ENCODE measurements at regions not wholly inside any gene's neighbourhood (a gene's known extent, or its start where the extent isn't known, plus 50 kb on each side); places are given as distances from the start of the nearest gene placed in this dataset.
"Not testable (repeated sequence)": the region's sequence is repeated elsewhere in the genome, so short reads cannot be mapped to it uniquely, and the experiment has no call there.

- H4K8ac ChIP-seq (ENCODE audit: low read depth, low read length), result no peak overlapping the region
- no peaks in the 10 kb centered on the region for H3K79me1 ChIP-seq (ENCODE audit: low read length)
- no peak overlapping the region for H2AK5ac ChIP-seq (ENCODE audit: low read length)
- 100% methylated on average over 1 of the region's 2 CpGs for WGBS (ENCODE audit: extremely low coverage, insufficient coverage, low lambda C conversion rate)
- no peaks in the 10 kb centered on the region for H3K36me3 ChIP-seq (ENCODE audit: control insufficient read depth, insufficient read depth, low read length)
- H3K4me2 ChIP-seq (ENCODE audit: low read length), result no peak overlapping the region
- H2BK5ac ChIP-seq (ENCODE audit: low read length), result no peak overlapping the region
- no peaks in the 10 kb centered on the region for H3K27me3 ChIP-seq (ENCODE audit: insufficient read depth, low read length, poor library complexity)
- H3K4me3 ChIP-seq (ENCODE audit: low read length), result no peak overlapping the region
- H4K5ac ChIP-seq (ENCODE audit: low read length), result no peak overlapping the region
- H3K4ac ChIP-seq (ENCODE audit: low read depth, low read length), result no peak overlapping the region
- H3K9ac ChIP-seq (ENCODE audit: low read length), result no peak overlapping the region
- H3K23ac ChIP-seq (ENCODE audit: low read length), result no peak overlapping the region
- H3K79me2 ChIP-seq (ENCODE audit: control insufficient read depth, insufficient read depth, low read length), result no peaks in the 10 kb centered on the region
- H3K18ac ChIP-seq (ENCODE audit: low read length), result no peak overlapping the region
- no peaks in the 10 kb centered on the region for H3K4me1 ChIP-seq (ENCODE audit: control insufficient read depth, low read depth, low read length)
- no peak overlapping the region for H2BK120ac ChIP-seq (ENCODE audit: low read depth, low read length)
- DNase-seq, result no peak
- H3K56ac ChIP-seq (ENCODE audit: low read length), result no peak overlapping the region
- H3K27ac ChIP-seq (ENCODE audit: low read depth, low read length), result no peak overlapping the region
- H2BK15ac ChIP-seq (replicated peaks; ENCODE audit: low read depth), result no peak overlapping the region
Measured at GRCh38 chr5:105632043-105632442, 2038.7 kb downstream of the EFNA5 start.

- Histone ChIP-seq H2AK5ac (ENCODE audit: low read length) (no peak overlapping the region), H2BK5ac (ENCODE audit: low read length) (no peak overlapping the region), H4K8ac (ENCODE audit: low read depth, low read length) (no peak overlapping the region), H3K36me3 (ENCODE audit: control insufficient read depth, insufficient read depth, low read length) (no peaks in the 10 kb centered on the region), H3K4me2 (ENCODE audit: low read length) (no peak overlapping the region), H3K27ac (ENCODE audit: low read depth, low read length) (no peak overlapping the region), H4K5ac (ENCODE audit: low read length) (no peak overlapping the region), H3K23ac (ENCODE audit: low read length) (no peak overlapping the region), H3K79me2 (ENCODE audit: control insufficient read depth, insufficient read depth, low read length) (no peaks in the 10 kb centered on the region), H3K4me3 (ENCODE audit: low read length) (no peak overlapping the region), H3K56ac (ENCODE audit: low read length) (no peak overlapping the region), H2BK15ac (replicated peaks; ENCODE audit: low read depth) (no peak overlapping the region), H3K4ac (ENCODE audit: low read depth, low read length) (no peak overlapping the region), H2BK120ac (ENCODE audit: low read depth, low read length) (no peak overlapping the region), H3K18ac (ENCODE audit: low read length) (no peak overlapping the region), H3K27me3 (ENCODE audit: insufficient read depth, low read length, poor library complexity) (no peaks in the 10 kb centered on the region), H3K9ac (ENCODE audit: low read length) (no peak overlapping the region), H3K4me1 (ENCODE audit: control insufficient read depth, low read depth, low read length) (no peaks in the 10 kb centered on the region), H3K79me1 (ENCODE audit: low read length) (no peaks in the 10 kb centered on the region)
- DNase-seq, result peak; percentile 18
- no CpG with 5 or more reads among the region's 3 CpGs for WGBS (ENCODE audit: extremely low coverage, insufficient coverage, low lambda C conversion rate)
Measured at GRCh38 chr5:105630803-105631202, 2039.9 kb downstream of the EFNA5 start.

GRCh38 chr5:105619725-105620124 is 2051.0 kb downstream of the EFNA5 start:
- Histone ChIP-seq H4K8ac (ENCODE audit: low read depth, low read length) (no peak overlapping the region), H3K79me2 (ENCODE audit: control insufficient read depth, insufficient read depth, low read length) (no peaks in the 10 kb centered on the region), H3K56ac (ENCODE audit: low read length) (no peak overlapping the region), H3K79me1 (ENCODE audit: low read length) (no peaks in the 10 kb centered on the region), H3K23ac (ENCODE audit: low read length) (no peak overlapping the region), H3K4me2 (ENCODE audit: low read length) (no peak overlapping the region), H3K4me3 (ENCODE audit: low read length) (no peak overlapping the region), H2BK5ac (ENCODE audit: low read length) (no peak overlapping the region), H3K4me1 (ENCODE audit: control insufficient read depth, low read depth, low read length) (no peaks in the 10 kb centered on the region), H2BK15ac (replicated peaks; ENCODE audit: low read depth) (no peak overlapping the region), H3K9ac (ENCODE audit: low read length) (no peak overlapping the region), H3K4ac (ENCODE audit: low read depth, low read length) (no peak overlapping the region), H3K18ac (ENCODE audit: low read length) (no peak overlapping the region), H2BK120ac (ENCODE audit: low read depth, low read length) (no peak overlapping the region), H4K5ac (ENCODE audit: low read length) (no peak overlapping the region), H2AK5ac (ENCODE audit: low read length) (no peak overlapping the region), H3K27ac (ENCODE audit: low read depth, low read length) (no peak overlapping the region), H3K36me3 (ENCODE audit: control insufficient read depth, insufficient read depth, low read length) (no peaks in the 10 kb centered on the region), H3K27me3 (ENCODE audit: insufficient read depth, low read length, poor library complexity) (no peaks in the 10 kb centered on the region)
- DNase-seq, result no peak
- WGBS (ENCODE audit: extremely low coverage, insufficient coverage, low lambda C conversion rate), result no CpG with 5 or more reads among the region's 3 CpGs

- Histone ChIP-seq H3K18ac (ENCODE audit: low read length) (no peak overlapping the region), H3K56ac (ENCODE audit: low read length) (no peak overlapping the region), H3K79me1 (ENCODE audit: low read length) (no peaks in the 10 kb centered on the region), H3K4me1 (ENCODE audit: control insufficient read depth, low read depth, low read length) (no peaks in the 10 kb centered on the region), H2BK120ac (ENCODE audit: low read depth, low read length) (no peak overlapping the region), H4K8ac (ENCODE audit: low read depth, low read length) (no peak overlapping the region), H3K79me2 (ENCODE audit: control insufficient read depth, insufficient read depth, low read length) (no peaks in the 10 kb centered on the region), H3K9ac (ENCODE audit: low read length) (no peak overlapping the region), H3K4ac (ENCODE audit: low read depth, low read length) (no peak overlapping the region), H3K4me2 (ENCODE audit: low read length) (no peak overlapping the region), H3K27ac (ENCODE audit: low read depth, low read length) (no peak overlapping the region), H3K27me3 (ENCODE audit: insufficient read depth, low read length, poor library complexity) (no peaks in the 10 kb centered on the region), H3K4me3 (ENCODE audit: low read length) (no peak overlapping the region), H4K5ac (ENCODE audit: low read length) (no peak overlapping the region), H2BK5ac (ENCODE audit: low read length) (no peak overlapping the region), H2AK5ac (ENCODE audit: low read length) (no peak overlapping the region), H3K36me3 (ENCODE audit: control insufficient read depth, insufficient read depth, low read length) (no peaks in the 10 kb centered on the region), H2BK15ac (replicated peaks; ENCODE audit: low read depth) (no peak overlapping the region), H3K23ac (ENCODE audit: low read length) (no peak overlapping the region)
- WGBS (ENCODE audit: extremely low coverage, insufficient coverage, low lambda C conversion rate), result no CpG with 5 or more reads among the region's 2 CpGs
- DNase-seq, result no peak
Measured at GRCh38 chr5:105617436-105618215, 2053.1 kb downstream of the EFNA5 start.

- Histone ChIP-seq H3K4me2 (ENCODE audit: low read length) (no peak overlapping the region), H3K56ac (ENCODE audit: low read length) (no peak overlapping the region), H2AK5ac (ENCODE audit: low read length) (no peak overlapping the region), H3K9ac (ENCODE audit: low read length) (no peak overlapping the region), H3K4me1 (ENCODE audit: control insufficient read depth, low read depth, low read length) (no peaks in the 10 kb centered on the region), H3K4me3 (ENCODE audit: low read length) (no peak overlapping the region), H2BK5ac (ENCODE audit: low read length) (no peak overlapping the region), H3K79me1 (ENCODE audit: low read length) (no peaks in the 10 kb centered on the region), H3K36me3 (ENCODE audit: control insufficient read depth, insufficient read depth, low read length) (no peaks in the 10 kb centered on the region), H2BK15ac (replicated peaks; ENCODE audit: low read depth) (no peak overlapping the region), H3K18ac (ENCODE audit: low read length) (no peak overlapping the region), H3K79me2 (ENCODE audit: control insufficient read depth, insufficient read depth, low read length) (no peaks in the 10 kb centered on the region), H2BK120ac (ENCODE audit: low read depth, low read length) (no peak overlapping the region), H3K27me3 (ENCODE audit: insufficient read depth, low read length, poor library complexity) (no peaks in the 10 kb centered on the region), H4K8ac (ENCODE audit: low read depth, low read length) (no peak overlapping the region), H3K27ac (ENCODE audit: low read depth, low read length) (no peak overlapping the region), H3K4ac (ENCODE audit: low read depth, low read length) (no peak overlapping the region), H4K5ac (ENCODE audit: low read length) (no peak overlapping the region), H3K23ac (ENCODE audit: low read length) (no peak overlapping the region)
- no CpG with 5 or more reads among the region's 2 CpGs for WGBS (ENCODE audit: extremely low coverage, insufficient coverage, low lambda C conversion rate)
- DNase-seq, result no peak
Measured at GRCh38 chr5:105616599-105616998, 2054.0 kb upstream of the NUDT12 start.

GRCh38 chr5:105602406-105602805 is 2039.8 kb upstream of the NUDT12 start:
- not testable (repeated sequence) for H3K79me2 ChIP-seq (ENCODE audit: control insufficient read depth, insufficient read depth, low read length); H3K56ac ChIP-seq (ENCODE audit: low read length); H3K4ac ChIP-seq (ENCODE audit: low read depth, low read length); H4K5ac ChIP-seq (ENCODE audit: low read length); H3K79me1 ChIP-seq (ENCODE audit: low read length); H3K27me3 ChIP-seq (ENCODE audit: insufficient read depth, low read length, poor library complexity); H3K27ac ChIP-seq (ENCODE audit: low read depth, low read length); H2AK5ac ChIP-seq (ENCODE audit: low read length); H3K4me2 ChIP-seq (ENCODE audit: low read length); H3K36me3 ChIP-seq (ENCODE audit: control insufficient read depth, insufficient read depth, low read length); DNase-seq; H4K8ac ChIP-seq (ENCODE audit: low read depth, low read length); H3K18ac ChIP-seq (ENCODE audit: low read length); H2BK5ac ChIP-seq (ENCODE audit: low read length); H3K4me3 ChIP-seq (ENCODE audit: low read length); H2BK15ac ChIP-seq (replicated peaks; ENCODE audit: low read depth); H2BK120ac ChIP-seq (ENCODE audit: low read depth, low read length); H3K23ac ChIP-seq (ENCODE audit: low read length); H3K4me1 ChIP-seq (ENCODE audit: control insufficient read depth, low read depth, low read length); H3K9ac ChIP-seq (ENCODE audit: low read length)
